ENCODE measurements at regions not wholly inside any gene's neighbourhood (a gene's known extent, or its start where the extent isn't known, plus 50 kb on each side); places are given as distances from the start of the nearest gene placed in this dataset.

DNA sequence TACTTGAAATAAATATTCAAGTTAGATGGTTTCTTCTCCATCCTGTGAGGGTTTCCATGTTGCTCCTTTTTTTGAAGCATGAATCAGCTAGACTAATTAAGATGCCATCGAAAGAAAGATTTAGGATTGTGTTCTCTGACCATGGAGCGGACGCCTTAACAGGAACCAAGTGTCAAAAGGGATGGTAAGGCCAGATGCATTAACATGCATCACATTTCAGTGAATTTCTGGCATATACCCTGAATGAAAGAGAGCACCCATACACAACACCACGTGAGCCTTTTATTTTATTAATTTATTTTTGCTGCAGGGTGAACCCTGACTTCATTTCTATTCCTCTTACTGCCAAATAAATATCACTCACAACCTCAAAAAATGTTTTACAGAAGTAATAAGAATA is 1045.3 kb upstream of the ARRDC3 start:
- Histone ChIP-seq H3K27ac (replicated peaks) (no peak overlapping the region), H3K4me3 (replicated peaks; ENCODE audit: insufficient read depth, low read length) (no peak overlapping the region), H3K27me3 (ENCODE audit: insufficient read depth, poor library complexity, severe bottlenecking) (no peaks in the 10 kb centered on the region)
- TF ChIP-seq, protein P1, sequence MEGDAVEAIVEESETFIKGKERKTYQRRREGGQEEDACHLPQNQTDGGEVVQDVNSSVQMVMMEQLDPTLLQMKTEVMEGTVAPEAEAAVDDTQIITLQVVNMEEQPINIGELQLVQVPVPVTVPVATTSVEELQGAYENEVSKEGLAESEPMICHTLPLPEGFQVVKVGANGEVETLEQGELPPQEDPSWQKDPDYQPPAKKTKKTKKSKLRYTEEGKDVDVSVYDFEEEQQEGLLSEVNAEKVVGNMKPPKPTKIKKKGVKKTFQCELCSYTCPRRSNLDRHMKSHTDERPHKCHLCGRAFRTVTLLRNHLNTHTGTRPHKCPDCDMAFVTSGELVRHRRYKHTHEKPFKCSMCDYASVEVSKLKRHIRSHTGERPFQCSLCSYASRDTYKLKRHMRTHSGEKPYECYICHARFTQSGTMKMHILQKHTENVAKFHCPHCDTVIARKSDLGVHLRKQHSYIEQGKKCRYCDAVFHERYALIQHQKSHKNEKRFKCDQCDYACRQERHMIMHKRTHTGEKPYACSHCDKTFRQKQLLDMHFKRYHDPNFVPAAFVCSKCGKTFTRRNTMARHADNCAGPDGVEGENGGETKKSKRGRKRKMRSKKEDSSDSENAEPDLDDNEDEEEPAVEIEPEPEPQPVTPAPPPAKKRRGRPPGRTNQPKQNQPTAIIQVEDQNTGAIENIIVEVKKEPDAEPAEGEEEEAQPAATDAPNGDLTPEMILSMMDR (IDR thresholded peaks at IDR 0.05; ENCODE audit: insufficient read depth, low read length): no peak
- TF ChIP-seq GABPA (IDR thresholded peaks at IDR 0.05; ENCODE audit: low read depth): no peak
- TF ChIP-seq SPI1 (IDR thresholded peaks at IDR 0.05; ENCODE audit: borderline replicate concordance, low read depth): no peak
- no peak for TF ChIP-seq POLR2AphosphoS5 (IDR thresholded peaks at IDR 0.05; ENCODE audit: low read depth)
- TF ChIP-seq, protein P2, sequence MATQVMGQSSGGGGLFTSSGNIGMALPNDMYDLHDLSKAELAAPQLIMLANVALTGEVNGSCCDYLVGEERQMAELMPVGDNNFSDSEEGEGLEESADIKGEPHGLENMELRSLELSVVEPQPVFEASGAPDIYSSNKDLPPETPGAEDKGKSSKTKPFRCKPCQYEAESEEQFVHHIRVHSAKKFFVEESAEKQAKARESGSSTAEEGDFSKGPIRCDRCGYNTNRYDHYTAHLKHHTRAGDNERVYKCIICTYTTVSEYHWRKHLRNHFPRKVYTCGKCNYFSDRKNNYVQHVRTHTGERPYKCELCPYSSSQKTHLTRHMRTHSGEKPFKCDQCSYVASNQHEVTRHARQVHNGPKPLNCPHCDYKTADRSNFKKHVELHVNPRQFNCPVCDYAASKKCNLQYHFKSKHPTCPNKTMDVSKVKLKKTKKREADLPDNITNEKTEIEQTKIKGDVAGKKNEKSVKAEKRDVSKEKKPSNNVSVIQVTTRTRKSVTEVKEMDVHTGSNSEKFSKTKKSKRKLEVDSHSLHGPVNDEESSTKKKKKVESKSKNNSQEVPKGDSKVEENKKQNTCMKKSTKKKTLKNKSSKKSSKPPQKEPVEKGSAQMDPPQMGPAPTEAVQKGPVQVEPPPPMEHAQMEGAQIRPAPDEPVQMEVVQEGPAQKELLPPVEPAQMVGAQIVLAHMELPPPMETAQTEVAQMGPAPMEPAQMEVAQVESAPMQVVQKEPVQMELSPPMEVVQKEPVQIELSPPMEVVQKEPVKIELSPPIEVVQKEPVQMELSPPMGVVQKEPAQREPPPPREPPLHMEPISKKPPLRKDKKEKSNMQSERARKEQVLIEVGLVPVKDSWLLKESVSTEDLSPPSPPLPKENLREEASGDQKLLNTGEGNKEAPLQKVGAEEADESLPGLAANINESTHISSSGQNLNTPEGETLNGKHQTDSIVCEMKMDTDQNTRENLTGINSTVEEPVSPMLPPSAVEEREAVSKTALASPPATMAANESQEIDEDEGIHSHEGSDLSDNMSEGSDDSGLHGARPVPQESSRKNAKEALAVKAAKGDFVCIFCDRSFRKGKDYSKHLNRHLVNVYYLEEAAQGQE (IDR thresholded peaks at IDR 0.05; ENCODE audit: insufficient replicate concordance, low read depth): no peak
- no peak for DNase-seq (ENCODE audit: low read depth in 1 of 2, low spot score in 1 of 2)

DNA sequence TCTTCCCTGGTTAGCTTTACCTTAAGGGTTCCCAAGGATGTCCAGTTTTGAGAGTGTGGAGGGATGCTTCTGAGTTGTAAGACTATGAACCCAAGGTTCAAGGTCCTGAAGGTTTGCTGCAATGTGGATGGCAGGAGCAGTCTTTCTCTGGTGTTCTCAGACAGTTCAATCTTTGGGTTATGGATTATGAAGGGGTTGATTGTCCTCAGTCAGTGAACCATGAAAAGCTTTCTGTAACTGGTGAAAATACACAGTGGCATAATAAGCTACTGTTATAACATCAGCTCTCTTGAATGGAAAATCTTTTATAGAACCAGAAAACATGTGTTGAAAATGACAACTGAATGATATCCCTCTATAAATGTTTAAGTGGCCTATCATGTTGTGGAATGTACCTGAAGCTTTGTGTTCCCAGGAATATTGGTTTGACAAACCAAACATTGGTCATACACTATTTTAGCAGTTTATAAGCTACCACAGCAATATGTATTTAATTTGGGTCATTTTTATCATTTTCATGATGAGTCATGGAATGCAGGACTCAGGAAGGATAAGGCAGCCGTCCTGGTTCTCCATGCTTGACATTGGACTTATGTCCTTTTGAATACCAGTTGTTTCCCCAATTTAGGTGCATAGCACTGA is 1041.8 kb upstream of the ARRDC3 start:
- no peak overlapping the region for H3K27ac ChIP-seq (replicated peaks)
- H3K4me3 ChIP-seq (replicated peaks; ENCODE audit: insufficient read depth, low read length): no peak overlapping the region
- no peaks in the 10 kb centered on the region for H3K27me3 ChIP-seq (ENCODE audit: insufficient read depth, poor library complexity, severe bottlenecking)
- DNase-seq (ENCODE audit: low read depth in 1 of 2, low spot score in 1 of 2): no peak
- TF ChIP-seq, protein P1 (IDR thresholded peaks at IDR 0.05; ENCODE audit: insufficient read depth, low read length): no peak
- TF ChIP-seq SPI1 (IDR thresholded peaks at IDR 0.05; ENCODE audit: borderline replicate concordance, low read depth): no peak
- TF ChIP-seq POLR2AphosphoS5 (IDR thresholded peaks at IDR 0.05; ENCODE audit: low read depth): no peak
- no peak for TF ChIP-seq GABPA (IDR thresholded peaks at IDR 0.05; ENCODE audit: low read depth)
- TF ChIP-seq, protein P2 (IDR thresholded peaks at IDR 0.05; ENCODE audit: insufficient replicate concordance, low read depth): no peak

DNA sequence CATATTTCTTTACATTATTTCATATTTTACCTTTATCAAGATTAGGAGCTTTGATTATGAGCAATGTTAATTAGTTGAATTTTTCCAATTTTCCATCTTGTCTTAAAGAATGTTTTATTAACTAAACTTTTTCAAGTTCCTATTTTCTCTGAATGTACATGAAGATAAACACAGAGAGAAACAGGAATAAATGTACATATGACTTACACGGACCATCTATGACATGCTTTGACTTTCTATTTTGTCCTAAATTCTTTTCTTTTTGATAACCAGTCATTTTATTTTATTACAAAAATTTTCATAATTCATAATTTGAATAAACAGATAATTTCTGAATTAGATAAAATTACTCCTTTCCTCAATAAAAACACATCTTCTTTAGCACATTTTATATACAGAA is 1038.8 kb upstream of the ARRDC3 start:
- no peak overlapping the region for H3K4me3 ChIP-seq (replicated peaks; ENCODE audit: insufficient read depth, low read length)
- TF ChIP-seq, protein P2 (IDR thresholded peaks at IDR 0.05; ENCODE audit: insufficient replicate concordance, low read depth): no peak
- TF ChIP-seq POLR2AphosphoS5 (IDR thresholded peaks at IDR 0.05; ENCODE audit: low read depth) (no peak), SPI1 (IDR thresholded peaks at IDR 0.05; ENCODE audit: borderline replicate concordance, low read depth) (no peak), GABPA (IDR thresholded peaks at IDR 0.05; ENCODE audit: low read depth) (no peak)
- TF ChIP-seq, protein P1 (IDR thresholded peaks at IDR 0.05; ENCODE audit: insufficient read depth, low read length): no peak
- DNase-seq (ENCODE audit: low read depth in 1 of 2, low spot score in 1 of 2): no peak
- H3K27ac ChIP-seq (replicated peaks): no peak overlapping the region
- H3K27me3 ChIP-seq (ENCODE audit: insufficient read depth, poor library complexity, severe bottlenecking): no peaks in the 10 kb centered on the region

Data from HL-60 (cell line).